ENCODE measurements at regions not wholly inside any gene's neighbourhood (a gene's known extent, or its start where the extent isn't known, plus 50 kb on each side); places are given as distances from the start of the nearest gene placed in this dataset.

GRCh38 chr4:22099896-22100295 is 151.3 kb upstream of the KCNIP4 start:
- DNase-seq (ENCODE audit: low read depth, low spot score), result no peak
- ChIA-PET POLR2A (no interaction called here), SMC1A (ENCODE audit: uncharacterized antibody, unreplicated experiment) (no interaction called here), RAD21 (ENCODE audit: unreplicated experiment) (no interaction called here), CTCF (interaction anchor here (0.6 to 1.5 kb wide), 2 partner anchors 31 to 1719 kb away, joined by 4 to 5 read pairs; no protein-coding TSS in a partner anchor)
- Histone ChIP-seq H3K27ac (ENCODE audit: control insufficient read depth, insufficient read depth) (no peak overlapping the region), H4K20me1 (ENCODE audit: control insufficient read depth, insufficient read depth) (no peaks in the 10 kb centered on the region), H2AFZ (ENCODE audit: control insufficient read depth, low read depth, low read length) (no peak overlapping the region), H3K4me1 (ENCODE audit: control insufficient read depth, insufficient read depth, low read length) (no peaks in the 10 kb centered on the region), H3K9me3 (replicated peaks; ENCODE audit: control insufficient read depth, insufficient read depth, low read length) (no peaks in the 10 kb centered on the region), H3K36me3 (ENCODE audit: control insufficient read depth in 2 of 2, insufficient read depth in 2 of 2, low read length in 1 of 2) (no peaks in the 10 kb centered on the region), H3K4me3 (no peak overlapping the region), H3K9ac (ENCODE audit: control insufficient read depth, insufficient read depth, low read length) (no peak overlapping the region), H3K27me3 (replicated peaks in 1 of 2; ENCODE audit: control insufficient read depth in 2 of 2, insufficient read depth in 2 of 2, low read length in 1 of 2) (no peaks in the 10 kb centered on the region), H3K79me2 (ENCODE audit: control insufficient read depth, insufficient read depth, low read length) (no peaks in the 10 kb centered on the region), H3K4me2 (ENCODE audit: control insufficient read depth, insufficient read depth) (no peak overlapping the region)
- no peak for FAIRE-seq
- WGBS (ENCODE audit: insufficient coverage, insufficient replicate concordance, low lambda C conversion rate, missing lambda C conversion rate), result 25% methylated on average over 2 of the region's 2 CpGs
- in situ Hi-C loops (cut with MboI), result no loop called here
- TF ChIP-seq E2F8 (IDR thresholded peaks at IDR 0.05; ENCODE audit: low read depth, partially characterized antibody) (no peak), SMAD5 (IDR thresholded peaks at IDR 0.05; ENCODE audit: low read depth) (no peak), DPF2 (IDR thresholded peaks at IDR 0.05) (no peak), TBL1XR1 (IDR thresholded peaks at IDR 0.05; ENCODE audit: low read depth, low read length) (no peak), IKZF1 (conservative IDR thresholded peaks at IDR 0.05) (no peak), ZNF384 (IDR thresholded peaks at IDR 0.05; ENCODE audit: borderline replicate concordance, low read depth, low read length) (no peak), WRNIP1 (IDR thresholded peaks at IDR 0.05; ENCODE audit: borderline replicate concordance, low read depth, low read length) (no peak), BMI1 (IDR thresholded peaks at IDR 0.05; ENCODE audit: borderline replicate concordance) (no peak), NR2C2 (IDR thresholded peaks at IDR 0.05; ENCODE audit: borderline replicate concordance, control insufficient read depth, insufficient read length, low read depth) (no peak), PAX8 (IDR thresholded peaks at IDR 0.05) (no peak), ZNF592 (IDR thresholded peaks at IDR 0.05) (no peak), CTCF (IDR thresholded peaks at IDR 0.05 in 2 of 3, conservative IDR thresholded peaks at IDR 0.05 in 1 of 3; ENCODE audit: control insufficient read depth in 2 of 3, extremely low read depth in 1 of 3, insufficient read depth in 1 of 3, low read depth in 3 of 3, low read length in 3 of 3) (no peak), BHLHE40 (IDR thresholded peaks at IDR 0.05; ENCODE audit: borderline replicate concordance in 1 of 2, low read depth in 2 of 2, low read length in 1 of 2) (no peak), FOS (IDR thresholded peaks at IDR 0.05; ENCODE audit: borderline replicate concordance, extremely low read depth, insufficient read length) (no peak)
- no TSS peak for BruUV-seq (replicated peaks)
- ATAC-seq, result no peak
- intact Hi-C loops (cut with micrococcal nuclease; ENCODE audit: unreplicated experiment), result no loop called here
